ENCODE measurements at regions not wholly inside any gene's neighbourhood (a gene's known extent, or its start where the extent isn't known, plus 50 kb on each side); places are given as distances from the start of the nearest gene placed in this dataset.

DNA sequence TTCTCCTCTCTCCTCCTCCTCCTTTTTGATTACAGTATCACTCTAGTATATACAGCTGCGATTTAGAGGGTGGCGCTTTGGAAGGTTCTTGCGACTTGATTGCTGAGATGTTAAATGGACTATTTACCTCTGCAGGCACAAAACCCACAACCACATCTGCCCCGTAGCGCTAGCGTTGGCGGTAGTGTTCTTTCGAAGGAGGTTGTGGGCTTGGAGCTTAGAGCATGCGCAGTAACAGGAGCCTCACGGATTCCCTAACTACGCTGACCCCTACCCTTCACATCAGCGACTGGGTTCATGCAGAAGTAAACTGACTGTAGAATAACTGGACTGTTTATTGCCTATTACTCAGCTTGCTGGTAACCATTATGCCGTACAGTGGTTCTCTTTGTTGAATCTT is 58.0 kb downstream of the CGGBP1 start:
- Histone ChIP-seq H3K36me3 (ENCODE audit: control insufficient read depth in 2 of 2, extremely low read depth in 1 of 2, insufficient read depth in 2 of 2, low read length in 2 of 2) (no peaks in the 10 kb centered on the region), H3K9me3 (ENCODE audit: control insufficient read depth, low read depth, low read length) (no peaks in the 10 kb centered on the region), H4K20me1 (ENCODE audit: control insufficient read depth, extremely low read depth, insufficient read depth, low read length) (no peaks in the 10 kb centered on the region), H3K9me1 (ENCODE audit: control insufficient read depth, extremely low read depth, insufficient read depth, low read length) (no peaks in the 10 kb centered on the region), H3K9ac (ENCODE audit: control insufficient read depth, extremely low read depth, insufficient read depth, low read length) (no peak overlapping the region), H3K79me2 (ENCODE audit: control insufficient read depth, insufficient read depth, low read length) (no peaks in the 10 kb centered on the region), H2AFZ (ENCODE audit: control insufficient read depth, low read length) (peak overlapping the region; percentile 76), H3K27me3 (ENCODE audit: control insufficient read depth, extremely low read depth, insufficient read depth, low read length) (peaks cover 7% of the 10 kb centered on the region), H3K4me1 (ENCODE audit: control insufficient read depth, extremely low read depth, insufficient read depth, low read length) (no peaks in the 10 kb centered on the region), H3K27ac (ENCODE audit: control insufficient read depth, insufficient read depth, low read length) (no peak overlapping the region), H3K4me3 (ENCODE audit: control insufficient read depth in 2 of 3, extremely low read depth in 1 of 3, insufficient read depth in 2 of 3, low read depth in 1 of 3, low read length in 3 of 3) (peak overlapping the region in 2 of 3 experiments; percentile 32 to 37), H3K4me2 (ENCODE audit: control insufficient read depth, extremely low read depth, insufficient read depth, low read depth, low read length) (peak overlapping the region; percentile 88)
- TF ChIP-seq CTCF (optimal IDR thresholded peaks at IDR 0.05 in 1 of 3, IDR thresholded peaks at IDR 0.05 in 1 of 3, conservative IDR thresholded peaks at IDR 0.05 in 1 of 3; ENCODE audit: extremely low read depth in 1 of 3, insufficient read depth in 2 of 3, low read length in 3 of 3) (no peak), EZH2 (IDR thresholded peaks at IDR 0.05; ENCODE audit: low read length) (no peak)
- no peak for FAIRE-seq
- no peak for DNase-seq (ENCODE audit: low read depth, low spot score)
- dilution Hi-C loops (cut with MboI; ENCODE audit: extremely low pct_ligation_motif_present, low sequenced_read_pairs), result loop anchor here (25.0 kb wide), 1 partner anchor 489 kb away; no protein-coding TSS in a partner anchor

GRCh38 chr3:87997966-87998365 is 60.8 kb downstream of the CGGBP1 start:
- Histone ChIP-seq H3K27me3 (ENCODE audit: control insufficient read depth, extremely low read depth, insufficient read depth, low read length) (peaks cover 7% of the 10 kb centered on the region), H3K4me2 (ENCODE audit: control insufficient read depth, extremely low read depth, insufficient read depth, low read depth, low read length) (no peak overlapping the region), H3K27ac (ENCODE audit: control insufficient read depth, insufficient read depth, low read length) (no peak overlapping the region), H4K20me1 (ENCODE audit: control insufficient read depth, extremely low read depth, insufficient read depth, low read length) (no peaks in the 10 kb centered on the region), H3K79me2 (ENCODE audit: control insufficient read depth, insufficient read depth, low read length) (no peaks in the 10 kb centered on the region), H2AFZ (ENCODE audit: control insufficient read depth, low read length) (no peak overlapping the region), H3K9me1 (ENCODE audit: control insufficient read depth, extremely low read depth, insufficient read depth, low read length) (no peaks in the 10 kb centered on the region), H3K4me3 (ENCODE audit: control insufficient read depth in 2 of 3, extremely low read depth in 1 of 3, insufficient read depth in 2 of 3, low read depth in 1 of 3, low read length in 3 of 3) (no peak overlapping the region), H3K9ac (ENCODE audit: control insufficient read depth, extremely low read depth, insufficient read depth, low read length) (no peak overlapping the region), H3K4me1 (ENCODE audit: control insufficient read depth, extremely low read depth, insufficient read depth, low read length) (no peaks in the 10 kb centered on the region), H3K9me3 (ENCODE audit: control insufficient read depth, low read depth, low read length) (no peaks in the 10 kb centered on the region), H3K36me3 (ENCODE audit: control insufficient read depth in 2 of 2, extremely low read depth in 1 of 2, insufficient read depth in 2 of 2, low read length in 2 of 2) (no peaks in the 10 kb centered on the region)
- FAIRE-seq, result no peak
- TF ChIP-seq EZH2 (IDR thresholded peaks at IDR 0.05; ENCODE audit: low read length) (no peak), CTCF (optimal IDR thresholded peaks at IDR 0.05 in 1 of 3, IDR thresholded peaks at IDR 0.05 in 1 of 3, conservative IDR thresholded peaks at IDR 0.05 in 1 of 3; ENCODE audit: extremely low read depth in 1 of 3, insufficient read depth in 2 of 3, low read length in 3 of 3) (no peak)
- DNase-seq (ENCODE audit: low read depth, low spot score), result no peak
- dilution Hi-C loops (cut with MboI; ENCODE audit: extremely low pct_ligation_motif_present, low sequenced_read_pairs), result no loop called here

Data from keratinocyte (primary cell).